ENCODE measurements at regions not wholly inside any gene's neighbourhood (a gene's known extent, or its start where the extent isn't known, plus 50 kb on each side); places are given as distances from the start of the nearest gene placed in this dataset.
"Not testable (repeated sequence)": the region's sequence is repeated elsewhere in the genome, so short reads cannot be mapped to it uniquely, and the experiment has no call there.

- Histone ChIP-seq H3K9ac (ENCODE audit: insufficient read length, low read depth) (no peak overlapping the region), H3K4me3 (ENCODE audit: insufficient read length, low read depth) (no peak overlapping the region), H3K36me3 (ENCODE audit: insufficient read depth, insufficient read length, low read length) (no peaks in the 10 kb centered on the region), H3K4me1 (ENCODE audit: insufficient read depth, insufficient read length) (no peaks in the 10 kb centered on the region), H3K27me3 (ENCODE audit: insufficient read depth, insufficient read length) (no peaks in the 10 kb centered on the region), H3K9me3 (ENCODE audit: insufficient read depth, low read length) (no peaks in the 10 kb centered on the region)
- TF ChIP-seq YY1 (IDR thresholded peaks at IDR 0.05; ENCODE audit: insufficient read depth, insufficient read length) = no peak
- no peak for TF ChIP-seq ZNF274 (IDR thresholded peaks at IDR 0.05; ENCODE audit: low read depth, low read length)
- TF ChIP-seq SUZ12 (IDR thresholded peaks at IDR 0.05; ENCODE audit: extremely low read depth, insufficient read depth, insufficient read length) = no peak
- no peak for DNase-seq (ENCODE audit: low read depth, low spot score)
Measured at GRCh38 chr7:86372262-86372661, 271.4 kb upstream of the GRM3 start.

- H3K4me3 ChIP-seq (ENCODE audit: insufficient read length, low read depth) = no peak overlapping the region
- DNase-seq (ENCODE audit: low read depth, low spot score) = no peak
- no peaks in the 10 kb centered on the region for H3K27me3 ChIP-seq (ENCODE audit: insufficient read depth, insufficient read length)
- TF ChIP-seq ZNF274 (IDR thresholded peaks at IDR 0.05; ENCODE audit: low read depth, low read length) (no peak), SUZ12 (IDR thresholded peaks at IDR 0.05; ENCODE audit: extremely low read depth, insufficient read depth, insufficient read length) (no peak), YY1 (IDR thresholded peaks at IDR 0.05; ENCODE audit: insufficient read depth, insufficient read length) (no peak)
- no peaks in the 10 kb centered on the region for H3K4me1 ChIP-seq (ENCODE audit: insufficient read depth, insufficient read length)
- H3K9me3 ChIP-seq (ENCODE audit: insufficient read depth, low read length) = no peaks in the 10 kb centered on the region
- no peaks in the 10 kb centered on the region for H3K36me3 ChIP-seq (ENCODE audit: insufficient read depth, insufficient read length, low read length)
- H3K9ac ChIP-seq (ENCODE audit: insufficient read length, low read depth) = no peak overlapping the region
Measured at GRCh38 chr7:86366946-86367345, 276.8 kb upstream of the GRM3 start.

DNA sequence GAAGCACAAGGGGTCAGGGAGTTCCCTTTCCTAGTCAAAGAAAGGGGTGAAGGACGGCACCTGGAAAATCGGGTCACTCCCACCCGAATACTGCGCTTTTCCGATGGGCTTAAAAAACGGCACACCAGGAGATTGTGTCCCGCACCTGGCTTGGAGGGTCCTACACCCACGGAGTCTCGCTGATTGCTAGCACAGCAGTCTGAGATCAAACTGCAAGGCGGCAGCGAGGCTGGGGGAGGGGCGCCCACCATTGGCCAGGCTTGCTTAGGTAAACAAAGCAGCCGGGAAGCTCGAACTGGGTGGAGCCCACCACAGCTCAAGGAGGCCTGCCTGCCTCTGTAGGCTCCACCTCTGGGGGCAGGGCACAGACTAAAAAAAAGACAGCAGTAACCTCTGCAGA lies 303.3 kb upstream of the GRM3 start:
- H3K36me3 ChIP-seq (ENCODE audit: insufficient read depth, insufficient read length, low read length); DNase-seq (ENCODE audit: low read depth, low spot score); H3K27me3 ChIP-seq (ENCODE audit: insufficient read depth, insufficient read length); H3K4me3 ChIP-seq (ENCODE audit: insufficient read length, low read depth); H3K9ac ChIP-seq (ENCODE audit: insufficient read length, low read depth); H3K4me1 ChIP-seq (ENCODE audit: insufficient read depth, insufficient read length); H3K9me3 ChIP-seq (ENCODE audit: insufficient read depth, low read length): not testable (repeated sequence)

DNA sequence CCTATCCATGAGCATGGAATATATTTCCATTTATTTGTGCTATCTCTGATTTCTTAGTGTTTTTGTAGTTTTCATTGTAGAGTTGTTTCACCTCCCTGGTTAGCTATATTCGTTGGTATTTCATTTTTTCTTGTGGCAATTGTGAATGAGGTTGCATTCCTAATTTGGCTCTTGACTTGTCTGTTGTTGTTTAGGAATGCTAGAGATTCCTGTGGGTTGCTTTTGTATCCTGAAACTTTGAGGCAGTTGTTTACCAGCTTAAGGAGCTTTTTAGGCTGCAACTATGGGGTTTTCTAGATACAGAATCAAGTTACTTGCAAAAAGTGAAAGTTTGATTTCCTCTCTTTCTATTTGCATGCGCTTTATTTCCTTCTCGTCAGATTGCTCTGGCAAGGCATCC lies 304.7 kb upstream of the GRM3 start:
- TF ChIP-seq ZNF274 (IDR thresholded peaks at IDR 0.05; ENCODE audit: low read depth, low read length) (no peak), YY1 (IDR thresholded peaks at IDR 0.05; ENCODE audit: insufficient read depth, insufficient read length) (no peak), SUZ12 (IDR thresholded peaks at IDR 0.05; ENCODE audit: extremely low read depth, insufficient read depth, insufficient read length) (no peak)
- peak; percentile 11 for DNase-seq (ENCODE audit: low read depth, low spot score)
- Histone ChIP-seq H3K27me3 (ENCODE audit: insufficient read depth, insufficient read length) (no peaks in the 10 kb centered on the region), H3K4me3 (ENCODE audit: insufficient read length, low read depth) (no peak overlapping the region), H3K36me3 (ENCODE audit: insufficient read depth, insufficient read length, low read length) (no peaks in the 10 kb centered on the region), H3K9me3 (ENCODE audit: insufficient read depth, low read length) (no peaks in the 10 kb centered on the region), H3K9ac (ENCODE audit: insufficient read length, low read depth) (no peak overlapping the region), H3K4me1 (ENCODE audit: insufficient read depth, insufficient read length) (no peaks in the 10 kb centered on the region)

- Histone ChIP-seq H3K9ac (ENCODE audit: insufficient read length, low read depth) (no peak overlapping the region), H3K36me3 (ENCODE audit: insufficient read depth, insufficient read length, low read length) (no peaks in the 10 kb centered on the region), H3K4me3 (ENCODE audit: insufficient read length, low read depth) (no peak overlapping the region), H3K9me3 (ENCODE audit: insufficient read depth, low read length) (no peaks in the 10 kb centered on the region), H3K4me1 (ENCODE audit: insufficient read depth, insufficient read length) (no peaks in the 10 kb centered on the region), H3K27me3 (ENCODE audit: insufficient read depth, insufficient read length) (no peaks in the 10 kb centered on the region)
- TF ChIP-seq ZNF274 (IDR thresholded peaks at IDR 0.05; ENCODE audit: low read depth, low read length) (no peak), SUZ12 (IDR thresholded peaks at IDR 0.05; ENCODE audit: extremely low read depth, insufficient read depth, insufficient read length) (no peak), YY1 (IDR thresholded peaks at IDR 0.05; ENCODE audit: insufficient read depth, insufficient read length) (no peak)
- peak; percentile 16 for DNase-seq (ENCODE audit: low read depth, low spot score)
Measured at GRCh38 chr7:86328801-86329433, 314.8 kb upstream of the GRM3 start.

- H3K4me1 ChIP-seq (ENCODE audit: insufficient read depth, insufficient read length) = no peaks in the 10 kb centered on the region
- H3K4me3 ChIP-seq (ENCODE audit: insufficient read length, low read depth) = no peak overlapping the region
- DNase-seq (ENCODE audit: low read depth, low spot score) = no peak
- H3K9ac ChIP-seq (ENCODE audit: insufficient read length, low read depth) = no peak overlapping the region
- no peaks in the 10 kb centered on the region for H3K27me3 ChIP-seq (ENCODE audit: insufficient read depth, insufficient read length)
- no peaks in the 10 kb centered on the region for H3K36me3 ChIP-seq (ENCODE audit: insufficient read depth, insufficient read length, low read length)
- no peaks in the 10 kb centered on the region for H3K9me3 ChIP-seq (ENCODE audit: insufficient read depth, low read length)
- TF ChIP-seq YY1 (IDR thresholded peaks at IDR 0.05; ENCODE audit: insufficient read depth, insufficient read length) (no peak), SUZ12 (IDR thresholded peaks at IDR 0.05; ENCODE audit: extremely low read depth, insufficient read depth, insufficient read length) (no peak)
Measured at GRCh38 chr7:86326847-86327246, 316.9 kb upstream of the GRM3 start.

- no peak for DNase-seq (ENCODE audit: low read depth, low spot score)
- Histone ChIP-seq H3K4me3 (ENCODE audit: insufficient read length, low read depth) (no peak overlapping the region), H3K27me3 (ENCODE audit: insufficient read depth, insufficient read length) (no peaks in the 10 kb centered on the region), H3K36me3 (ENCODE audit: insufficient read depth, insufficient read length, low read length) (no peaks in the 10 kb centered on the region), H3K4me1 (ENCODE audit: insufficient read depth, insufficient read length) (no peaks in the 10 kb centered on the region), H3K9me3 (ENCODE audit: insufficient read depth, low read length) (no peaks in the 10 kb centered on the region), H3K9ac (ENCODE audit: insufficient read length, low read depth) (no peak overlapping the region)
- TF ChIP-seq ZNF274 (IDR thresholded peaks at IDR 0.05; ENCODE audit: low read depth, low read length) = no peak
- no peak for TF ChIP-seq YY1 (IDR thresholded peaks at IDR 0.05; ENCODE audit: insufficient read depth, insufficient read length)
- no peak for TF ChIP-seq SUZ12 (IDR thresholded peaks at IDR 0.05; ENCODE audit: extremely low read depth, insufficient read depth, insufficient read length)
Measured at GRCh38 chr7:86320889-86321288, 322.8 kb upstream of the GRM3 start.

- no peak overlapping the region for H3K9ac ChIP-seq (ENCODE audit: insufficient read length, low read depth)
- DNase-seq (ENCODE audit: low read depth, low spot score) = no peak
- H3K36me3 ChIP-seq (ENCODE audit: insufficient read depth, insufficient read length, low read length) = no peaks in the 10 kb centered on the region
- no peak overlapping the region for H3K4me3 ChIP-seq (ENCODE audit: insufficient read length, low read depth)
- no peaks in the 10 kb centered on the region for H3K9me3 ChIP-seq (ENCODE audit: insufficient read depth, low read length)
- H3K4me1 ChIP-seq (ENCODE audit: insufficient read depth, insufficient read length) = no peaks in the 10 kb centered on the region
- H3K27me3 ChIP-seq (ENCODE audit: insufficient read depth, insufficient read length) = no peaks in the 10 kb centered on the region
- TF ChIP-seq ZNF274 (IDR thresholded peaks at IDR 0.05; ENCODE audit: low read depth, low read length) (no peak), SUZ12 (IDR thresholded peaks at IDR 0.05; ENCODE audit: extremely low read depth, insufficient read depth, insufficient read length) (no peak), YY1 (IDR thresholded peaks at IDR 0.05; ENCODE audit: insufficient read depth, insufficient read length) (no peak)
Measured at GRCh38 chr7:86320341-86320740, 323.4 kb upstream of the GRM3 start.
